ENCODE measurements at regions not wholly inside any gene's neighbourhood (a gene's known extent, or its start where the extent isn't known, plus 50 kb on each side); places are given as distances from the start of the nearest gene placed in this dataset.

DNA sequence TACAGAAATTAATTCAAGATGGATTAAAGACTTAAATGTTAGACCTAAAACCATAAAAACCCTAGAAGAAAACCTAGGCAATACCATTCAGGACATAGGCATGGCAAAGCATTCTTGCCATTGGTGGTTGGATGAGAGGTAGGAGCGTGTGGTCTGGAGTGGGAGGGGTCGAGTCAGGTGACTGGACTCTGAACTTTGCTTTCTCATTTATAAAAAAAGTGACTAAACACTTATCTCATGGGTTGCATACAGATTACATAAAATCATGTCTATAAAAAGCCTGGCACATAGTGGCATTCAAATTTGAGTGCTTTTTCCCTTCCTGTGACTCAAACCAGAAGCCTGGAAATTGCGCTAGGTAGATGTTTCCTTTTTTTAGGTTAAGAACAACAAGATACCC is 159.7 kb upstream of the SHISA6 start:
- DNase-seq (ENCODE audit: low spot score): no peak

DNA sequence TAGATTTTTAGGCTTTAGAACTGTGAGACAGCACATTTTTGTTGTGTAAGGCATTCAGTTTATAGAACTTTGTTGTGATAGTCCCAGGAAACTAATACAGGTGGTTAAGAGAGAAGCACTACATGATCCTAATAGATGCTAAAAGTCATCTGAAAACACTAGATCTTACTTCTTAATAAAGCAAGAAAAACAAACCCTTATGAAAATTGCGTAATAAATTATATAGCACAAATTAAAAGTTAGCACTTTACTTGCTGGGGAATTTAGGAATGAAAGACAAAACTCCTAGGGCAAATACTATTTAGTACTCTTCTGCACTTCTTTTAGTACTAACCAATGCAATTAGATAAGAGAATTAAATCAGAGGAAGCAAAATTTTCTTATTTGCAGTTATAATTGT is 163.3 kb upstream of the SHISA6 start:
- no peak for DNase-seq (ENCODE audit: low spot score)

DNA sequence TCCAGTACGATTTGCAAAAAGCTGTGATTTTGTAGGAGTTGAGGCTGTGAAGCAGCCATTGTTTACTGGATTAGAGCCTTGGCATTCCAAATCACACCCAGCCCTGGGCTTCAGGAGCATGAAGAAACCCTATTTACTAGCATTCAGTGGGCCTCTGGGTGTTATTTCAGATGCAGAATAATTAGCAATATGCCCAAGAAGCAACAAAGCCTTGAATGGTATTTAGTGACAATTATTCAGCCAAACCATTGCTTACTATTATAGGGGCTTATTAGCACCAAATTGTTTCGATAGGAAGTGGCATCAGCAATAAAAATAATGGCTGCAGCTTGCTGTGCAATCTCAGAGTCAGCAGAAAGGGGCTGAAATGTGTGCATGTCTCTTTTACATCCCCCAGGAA is 166.6 kb upstream of the SHISA6 start:
- DNase-seq (ENCODE audit: low spot score): no peak

DNA sequence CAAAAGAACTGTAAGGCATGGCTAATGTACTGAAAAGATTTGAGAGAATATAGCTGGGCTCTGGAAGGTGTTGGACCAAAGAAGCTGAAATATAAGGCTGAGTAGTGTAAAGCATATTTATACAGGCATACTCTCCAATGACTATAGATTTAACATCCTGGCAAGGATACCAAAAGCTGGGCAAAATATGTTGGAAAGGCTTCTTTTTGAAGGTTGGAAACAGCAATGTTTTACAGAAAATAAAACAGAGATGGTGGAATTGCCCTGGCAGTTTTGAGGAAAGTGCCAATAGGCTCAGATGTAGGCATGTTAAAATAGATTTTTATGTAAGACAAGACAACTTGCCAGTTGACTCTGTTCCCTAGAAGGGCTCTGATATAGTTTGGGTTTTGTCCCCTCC is 184.1 kb upstream of the SHISA6 start:
- no peak for DNase-seq (ENCODE audit: low spot score)

DNA sequence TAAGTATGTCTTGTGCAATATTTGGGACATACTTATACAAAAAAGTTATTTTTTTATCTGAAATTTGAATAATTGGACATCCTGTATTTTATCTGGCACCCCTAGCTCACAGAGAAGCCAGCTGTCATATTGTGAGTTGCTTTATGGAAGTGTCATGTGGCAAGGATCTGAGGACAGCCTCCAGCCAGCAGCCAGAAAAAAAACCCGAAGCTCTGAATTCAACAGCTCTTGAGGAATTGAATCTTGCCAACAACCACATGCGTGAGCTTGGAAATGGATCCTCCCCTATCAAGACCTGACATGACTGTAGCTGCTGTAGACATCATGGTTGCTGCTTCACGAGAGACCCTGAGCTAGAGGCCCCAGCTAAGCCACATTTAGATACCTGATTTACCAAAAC is 187.2 kb upstream of the SHISA6 start:
- no peak for DNase-seq (ENCODE audit: low spot score)

DNA sequence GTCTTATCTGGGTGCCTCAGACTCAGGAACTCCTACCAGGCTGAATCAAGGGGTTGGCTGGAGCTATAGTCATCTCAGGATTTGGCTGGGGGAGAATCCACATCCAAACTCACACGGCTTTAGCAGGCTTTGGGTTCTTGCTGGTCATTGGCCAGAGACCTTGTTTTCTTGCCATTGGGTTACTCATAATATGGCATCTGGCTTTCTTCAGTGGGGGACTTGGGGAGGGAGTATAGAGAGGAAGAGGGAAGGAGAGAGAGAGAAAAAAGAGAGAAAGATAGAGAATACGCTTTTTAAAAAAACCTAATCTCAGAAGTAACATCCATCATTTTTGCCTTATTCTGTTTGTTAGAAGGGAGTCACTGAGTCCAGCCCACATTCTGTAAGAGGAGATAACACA is 191.5 kb upstream of the SHISA6 start:
- DNase-seq (ENCODE audit: low spot score): no peak

DNA sequence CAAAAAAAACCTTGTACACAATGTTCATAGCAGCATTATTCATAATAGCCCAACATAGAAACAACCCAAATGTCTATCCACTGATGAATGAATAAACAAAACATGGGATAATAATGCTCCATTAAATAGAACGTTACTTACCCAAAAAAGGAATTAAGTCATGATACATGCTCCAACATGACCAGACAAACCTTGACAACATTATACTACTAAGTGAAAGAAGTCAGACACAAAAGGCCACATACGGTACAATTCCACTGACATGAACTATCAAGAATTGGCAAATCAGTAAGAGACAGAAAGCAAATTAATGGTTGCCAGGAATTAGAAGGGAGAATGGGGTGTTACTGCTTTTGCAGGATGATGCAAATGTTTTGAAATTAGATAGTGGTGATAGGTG is 193.8 kb upstream of the SHISA6 start:
- no peak for DNase-seq (ENCODE audit: low spot score)

DNA sequence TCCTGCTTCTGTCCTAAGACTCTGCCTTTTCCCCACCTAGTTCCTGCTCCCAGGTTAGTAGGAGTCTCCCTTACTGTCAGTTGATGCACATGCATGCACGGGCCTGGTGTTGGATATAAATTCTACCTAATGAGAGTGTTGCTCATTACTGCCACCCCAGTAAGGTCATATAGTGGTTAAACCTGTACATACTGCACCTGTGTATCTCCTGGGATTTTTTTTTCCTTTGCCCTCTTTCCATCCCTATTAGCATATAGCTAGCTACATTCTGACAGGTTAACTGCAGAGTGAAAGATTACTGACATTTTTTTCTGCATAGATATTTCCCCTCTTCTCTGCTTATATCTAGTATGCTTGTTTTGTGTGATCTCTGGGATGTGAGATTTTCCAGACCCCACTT is 201.5 kb upstream of the PIRT start:
- no peak for DNase-seq (ENCODE audit: low spot score)

DNA sequence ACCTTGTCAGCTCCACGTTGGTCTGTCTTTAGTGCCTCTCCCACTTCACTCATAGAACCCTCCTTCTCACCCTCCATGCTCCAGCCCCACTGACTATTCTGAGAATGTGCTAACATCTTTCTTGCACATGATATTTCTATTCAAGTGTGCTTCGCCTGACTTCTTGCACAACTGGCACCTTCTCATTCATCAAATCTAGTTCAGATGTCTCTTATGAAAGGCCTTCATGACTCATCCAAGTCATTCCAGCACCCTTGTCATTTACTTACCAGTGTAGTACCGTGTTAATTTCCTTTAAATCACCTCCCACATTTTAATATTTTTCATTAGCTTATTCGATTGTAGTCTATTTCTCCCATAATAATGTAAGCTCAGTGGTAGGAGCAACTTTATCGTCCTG is 197.8 kb upstream of the PIRT start:
- no peak for DNase-seq (ENCODE audit: low spot score)

DNA sequence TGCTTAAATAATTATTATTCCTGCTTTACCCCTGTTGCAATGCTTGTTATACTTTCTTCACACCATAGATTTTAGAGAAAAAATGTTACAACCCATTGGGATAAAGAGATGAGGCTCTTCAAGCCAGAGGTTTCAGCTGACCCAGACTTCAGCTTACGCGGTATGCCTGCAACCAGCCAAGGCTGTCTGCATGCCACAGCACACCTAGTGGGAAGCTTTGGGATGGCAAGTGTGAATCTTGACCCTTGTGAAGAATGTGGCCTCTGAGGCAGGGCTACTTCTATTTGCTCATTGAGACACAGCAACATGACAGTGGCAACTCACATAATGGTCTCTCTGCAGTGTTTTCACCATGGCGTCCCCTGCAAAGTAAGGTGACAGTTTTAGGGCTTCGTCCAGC is 193.9 kb upstream of the PIRT start:
- no peak for DNase-seq (ENCODE audit: low spot score)

DNA sequence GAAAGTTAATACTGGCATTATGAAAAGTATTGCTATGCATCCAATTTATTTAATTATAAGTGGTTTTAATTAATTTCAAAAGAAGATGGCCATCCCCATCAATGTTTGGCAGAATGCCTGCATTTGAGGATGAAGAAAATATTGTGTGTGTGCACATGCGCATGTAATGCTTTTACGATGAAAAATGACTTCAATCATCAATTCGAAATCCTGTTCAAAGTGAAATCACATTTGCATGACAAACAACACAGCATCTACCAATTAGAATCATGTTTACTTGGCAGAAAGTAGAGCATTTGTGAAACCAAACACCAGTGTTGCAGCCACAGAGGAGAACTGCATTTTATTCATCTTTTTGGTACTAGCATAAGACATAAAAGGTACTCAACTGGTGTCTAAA is 191.9 kb upstream of the PIRT start:
- no peak for DNase-seq (ENCODE audit: low spot score)

DNA sequence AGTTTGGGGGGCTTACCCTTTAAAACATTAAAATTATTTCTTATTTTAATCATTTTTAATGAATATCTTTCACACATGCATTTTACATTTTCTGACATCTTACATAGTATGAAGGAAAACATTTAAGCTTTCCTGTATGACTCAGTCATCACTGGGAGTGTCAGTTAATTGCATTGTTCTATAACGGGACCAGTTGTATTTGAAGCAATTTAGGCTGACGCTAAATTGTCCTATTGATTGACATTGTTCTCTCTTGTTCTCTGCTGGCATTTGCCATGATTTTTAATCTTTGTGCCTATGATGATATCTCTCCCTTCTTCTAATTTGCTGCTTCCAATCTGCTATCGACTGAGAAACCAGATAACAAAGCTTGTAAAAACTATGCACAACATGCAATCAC is 190.5 kb upstream of the PIRT start:
- DNase-seq (ENCODE audit: low spot score): no peak

DNA sequence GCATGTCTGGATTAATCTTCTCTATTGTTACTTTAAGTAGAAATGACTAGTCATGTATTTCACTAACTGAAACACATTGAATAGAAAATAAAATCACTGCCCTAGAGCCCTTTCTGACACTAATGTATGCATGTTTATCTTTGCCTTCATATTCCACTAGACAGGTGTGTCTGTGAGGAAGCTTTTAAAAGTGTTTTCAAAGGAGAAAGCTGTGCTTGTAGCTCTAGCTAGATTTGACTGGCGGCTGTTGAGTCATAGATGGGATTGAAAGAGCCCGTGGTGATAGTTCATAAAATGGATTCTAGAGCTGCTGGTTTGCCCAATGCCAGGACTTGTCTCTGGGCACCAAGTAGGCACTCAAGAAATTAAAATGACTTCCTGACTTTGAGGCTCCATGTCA is 189.0 kb upstream of the PIRT start:
- no peak for DNase-seq (ENCODE audit: low spot score)

DNA sequence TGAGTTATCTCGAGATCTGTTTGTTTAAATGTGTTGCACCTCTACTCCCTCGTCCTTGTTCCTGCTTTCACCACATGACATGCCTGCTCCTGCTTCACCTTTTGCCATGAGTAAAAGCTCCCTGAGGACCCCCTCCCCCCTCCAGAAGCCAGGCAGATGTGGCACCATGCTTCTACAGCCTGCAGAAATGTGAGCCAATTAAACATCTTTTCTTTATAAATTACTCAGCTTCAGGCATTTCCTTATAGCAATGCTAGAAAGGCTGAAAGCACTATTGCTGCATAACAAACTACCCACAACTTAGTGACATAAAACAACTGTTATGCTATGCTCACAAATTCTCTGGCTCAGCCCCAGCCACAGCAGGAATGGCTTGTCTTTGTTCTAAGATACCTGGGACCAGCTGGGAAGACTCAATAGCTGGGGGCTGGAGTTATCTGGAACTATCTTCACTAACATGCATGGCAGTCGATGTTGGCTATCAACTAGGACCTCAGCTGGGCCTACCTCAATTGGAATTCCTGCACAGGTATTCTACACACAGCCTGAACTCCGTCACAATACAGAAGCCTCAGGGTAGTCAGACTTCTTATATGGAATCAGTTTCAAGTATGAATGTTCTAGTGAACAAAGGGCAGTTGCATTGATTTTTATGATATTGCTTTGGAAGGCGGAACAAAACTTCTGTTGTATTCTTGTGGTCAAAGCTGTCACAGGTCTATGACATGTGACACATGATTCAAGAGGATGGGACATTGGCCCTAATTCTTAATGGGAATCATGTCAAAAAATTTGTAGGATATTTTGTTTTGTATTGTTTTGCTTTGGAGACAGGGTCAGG is 186.0 kb upstream of the PIRT start:
- DNase-seq (ENCODE audit: low spot score): no peak

DNA sequence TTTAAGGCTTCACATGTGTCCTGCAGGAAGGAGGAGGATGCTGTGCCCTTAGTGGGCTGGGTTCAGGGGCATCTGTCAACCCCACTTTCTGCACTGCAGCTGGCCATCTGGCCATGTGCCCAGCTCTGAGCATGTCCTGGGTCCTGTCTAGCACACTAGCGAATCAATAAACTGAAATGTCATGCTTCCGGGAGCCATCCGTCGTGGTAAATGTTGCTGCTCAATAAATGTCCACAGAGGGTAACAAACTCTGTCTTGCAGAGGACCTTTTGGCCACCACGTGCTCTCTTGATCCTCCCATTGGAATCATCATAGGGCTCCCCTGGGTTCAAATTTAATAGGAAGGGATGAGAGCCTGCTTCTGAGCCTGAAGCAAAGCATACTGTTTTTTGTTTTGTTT is 168.6 kb upstream of the PIRT start:
- DNase-seq (ENCODE audit: low spot score): no peak

DNA sequence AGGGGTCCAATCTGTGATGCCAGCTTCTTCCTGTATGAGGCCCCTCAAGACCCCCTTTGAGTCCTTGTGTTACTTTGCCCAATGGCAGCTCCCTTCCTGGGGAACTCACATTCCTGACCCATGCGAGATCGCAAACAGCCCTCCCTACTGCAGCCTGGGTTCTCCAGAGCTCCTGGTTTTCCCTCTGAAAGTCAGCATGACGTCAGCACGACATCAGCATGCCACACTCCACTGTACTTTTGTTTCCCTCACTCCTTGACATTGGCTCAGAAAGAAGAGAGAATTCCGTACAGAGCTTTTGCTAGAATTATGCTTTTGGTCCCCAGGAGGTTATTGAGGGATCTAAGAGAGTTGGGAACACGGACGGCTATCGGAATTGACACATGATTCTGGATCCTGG is 168.1 kb upstream of the PIRT start:
- no peak for DNase-seq (ENCODE audit: low spot score)

DNA sequence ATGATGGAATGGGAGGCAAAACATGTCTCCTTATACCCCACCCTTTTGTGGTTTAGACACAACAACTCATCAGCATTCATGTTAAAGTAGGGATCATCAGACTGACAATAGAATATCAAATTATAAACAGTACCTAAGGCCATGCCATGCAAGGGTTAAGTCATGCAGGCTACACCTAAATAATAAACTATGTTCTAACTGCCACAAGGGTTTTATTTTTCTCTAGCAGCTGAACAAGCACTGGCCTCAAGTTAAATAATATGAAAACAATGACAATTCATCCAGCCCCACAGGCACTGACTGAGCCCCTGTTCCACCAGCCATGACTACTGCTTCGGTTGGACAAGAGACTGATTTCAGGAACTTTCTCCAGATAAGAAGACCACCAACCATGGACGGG is 164.5 kb upstream of the PIRT start:
- DNase-seq (ENCODE audit: low spot score): no peak

DNA sequence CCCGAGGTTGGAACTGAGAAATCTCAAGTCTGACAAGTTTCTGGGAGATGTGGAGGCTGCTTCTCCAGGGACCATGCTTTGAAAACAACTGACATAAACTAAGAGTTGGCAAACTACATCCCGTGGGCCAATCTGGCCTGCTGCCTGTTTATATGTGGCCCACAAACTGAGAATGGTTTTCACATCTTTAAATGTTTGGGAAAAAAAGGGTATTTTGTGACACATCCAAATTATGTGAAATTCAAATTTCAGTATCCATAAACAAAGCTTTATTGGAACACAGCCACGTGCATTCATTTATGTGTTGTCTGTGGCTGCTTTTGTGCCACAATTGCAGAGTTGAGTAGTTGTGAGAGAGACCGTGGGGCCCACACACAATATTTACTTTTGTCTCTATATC is 163.8 kb upstream of the PIRT start:
- no peak for DNase-seq (ENCODE audit: low spot score)

DNA sequence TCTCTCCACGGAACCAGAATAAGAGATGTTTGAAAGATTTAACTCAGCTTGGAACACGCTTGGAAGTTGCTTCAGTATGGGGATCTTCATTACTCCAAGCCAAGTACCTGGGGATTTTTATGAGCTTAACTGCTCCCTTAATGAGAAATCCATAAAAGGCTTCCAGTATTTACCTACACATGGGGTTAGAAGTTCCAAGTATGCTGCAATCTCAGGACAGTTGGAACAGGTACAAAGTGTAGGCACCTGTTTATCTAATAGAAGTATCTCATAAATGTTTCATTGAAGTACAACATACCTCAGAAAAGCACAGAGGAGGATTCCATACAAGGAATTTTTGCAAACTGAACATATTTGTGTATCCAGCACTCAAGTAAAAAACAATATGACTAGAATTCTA is 161.6 kb upstream of the PIRT start:
- no peak for DNase-seq (ENCODE audit: low spot score)

DNA sequence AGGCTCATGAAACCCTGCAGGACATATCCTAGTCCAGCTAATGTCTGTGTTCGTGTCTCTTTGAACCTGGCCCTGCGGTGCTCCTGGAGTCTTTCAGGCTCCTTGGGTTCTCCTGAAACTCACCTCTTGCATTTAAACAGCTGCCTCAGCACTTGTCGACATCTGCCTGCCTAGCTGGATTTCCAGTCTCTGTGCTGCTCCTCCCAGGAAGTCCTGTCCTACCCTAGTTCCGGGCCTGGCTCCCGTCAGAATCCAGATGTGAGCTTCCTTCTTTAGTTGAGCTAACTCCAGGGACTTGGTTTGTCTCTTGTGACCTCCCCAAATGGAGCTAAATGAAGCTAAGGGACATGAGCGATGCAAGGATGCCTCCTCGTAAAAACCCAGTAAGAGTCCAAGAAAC is 155.2 kb upstream of the PIRT start:
- no peak for DNase-seq (ENCODE audit: low spot score)

DNA sequence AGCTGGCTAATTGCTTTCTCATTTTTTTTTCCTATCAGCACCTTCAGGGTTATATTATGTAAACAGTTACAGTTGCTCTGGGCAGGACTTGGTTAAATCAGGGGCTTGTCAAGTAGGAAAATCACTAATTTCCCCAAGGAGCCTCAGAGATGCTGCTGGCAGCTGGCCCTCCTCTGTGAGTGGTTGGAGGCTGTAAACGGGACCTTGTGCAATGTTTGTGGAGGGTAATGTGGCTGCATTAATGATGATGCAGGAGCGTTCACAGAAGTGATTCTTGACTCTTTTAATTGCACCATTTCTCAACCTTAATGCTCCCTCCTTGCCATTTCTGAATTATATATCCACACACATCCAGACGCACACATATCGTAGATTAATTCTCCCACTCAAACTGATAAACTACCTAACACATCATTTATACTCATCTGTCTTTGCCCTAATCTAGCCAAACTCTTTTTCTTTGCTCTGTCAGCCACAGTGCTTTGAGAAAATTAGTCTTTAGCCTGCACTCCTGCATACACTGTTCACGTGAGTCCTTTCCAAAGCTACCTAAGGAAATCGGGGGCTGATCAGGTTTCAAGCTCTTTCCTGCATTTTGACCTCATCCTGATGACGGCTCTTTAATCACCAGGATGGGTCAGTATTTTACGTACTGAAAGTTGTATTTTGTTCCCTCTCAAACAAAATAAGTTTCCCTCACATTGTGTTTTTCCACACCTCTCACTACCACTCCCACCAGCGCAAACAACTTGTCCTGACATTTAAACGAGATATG is 154.4 kb upstream of the PIRT start:
- DNase-seq (ENCODE audit: low spot score): no peak

DNA sequence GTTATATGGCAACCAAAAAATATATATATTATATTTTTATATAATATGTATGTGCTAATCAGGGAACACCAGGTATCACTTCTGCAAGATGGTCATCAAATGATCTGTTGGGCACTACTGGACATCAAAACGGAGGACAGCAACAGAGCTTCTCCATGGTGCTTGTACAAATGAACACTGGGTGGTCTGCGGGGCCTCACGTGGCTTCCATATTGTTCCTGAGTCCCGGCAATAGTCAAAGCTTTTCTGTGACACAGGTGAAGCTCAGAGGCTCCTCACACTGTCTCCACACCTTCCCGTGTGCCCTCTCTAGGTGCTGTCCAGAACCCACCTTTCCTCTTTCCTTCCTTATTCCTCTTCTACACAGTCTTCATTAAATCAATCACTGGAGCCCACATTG is 149.9 kb upstream of the PIRT start:
- no peak for DNase-seq (ENCODE audit: low spot score)

DNA sequence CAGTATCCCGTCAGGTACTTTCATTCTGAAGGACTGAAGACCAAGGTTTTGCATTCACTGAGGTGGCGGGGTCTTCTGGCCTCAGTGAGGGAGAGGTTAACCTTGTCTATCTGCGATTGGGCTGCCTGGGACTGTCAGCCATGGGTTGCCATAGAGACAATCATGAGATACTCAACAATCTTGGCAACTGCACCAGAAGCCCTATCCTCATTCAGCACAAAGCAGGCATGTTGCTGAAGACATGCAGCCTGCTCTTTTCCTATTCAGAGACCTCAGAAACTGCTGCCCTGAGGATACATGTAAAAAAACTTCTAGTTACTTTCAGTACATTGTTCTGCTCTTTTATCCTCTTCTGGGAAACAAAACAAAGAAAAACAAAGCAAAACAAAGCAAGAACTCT is 146.3 kb upstream of the PIRT start:
- no peak for DNase-seq (ENCODE audit: low spot score)

DNA sequence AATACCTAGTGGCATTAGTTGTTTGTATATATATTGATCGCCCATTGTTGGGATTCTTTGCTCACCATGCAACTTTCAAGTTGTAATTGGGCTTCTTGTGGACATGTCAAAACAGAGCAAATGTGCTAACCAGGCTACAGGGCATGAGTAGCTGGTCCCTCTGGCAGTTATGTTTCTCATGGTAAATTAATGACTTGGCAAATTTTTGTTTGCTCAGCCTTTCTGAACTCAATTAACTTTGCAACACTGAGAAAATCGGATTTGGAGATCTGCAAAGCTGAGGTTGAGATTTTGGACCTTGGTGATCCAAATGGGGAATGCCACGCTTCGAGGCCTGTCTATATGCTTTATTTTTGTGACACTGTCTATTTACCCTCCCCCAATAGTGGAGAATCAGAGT is 138.5 kb upstream of the PIRT start:
- no peak for DNase-seq (ENCODE audit: low spot score)

All from D341Med (cell line).